C4-2B (cell line): ENCODE measurements at regions not wholly inside any gene's neighbourhood (a gene's known extent, or its start where the extent isn't known, plus 50 kb on each side); places are given as distances from the start of the nearest gene placed in this dataset.

Experiments
- H3K27ac ChIP-seq: fragments of 450-650 bp; 2 replicates; pipeline ENCODE4 v1.5.1; 2017
- ZFX ChIP-seq: fragments of 450-650 bp; IDR thresholded peaks from 2 replicates; pipeline ENCODE4 v1.6.1; 2017
- TF ChIP-seq, protein P1 (sequence below): fragments of 450-650 bp; conservative IDR thresholded peaks from 2 replicates; pipeline ENCODE4 v1.5.1; 2017; ENCODE audit warnings: mild to moderate bottlenecking

DNA sequence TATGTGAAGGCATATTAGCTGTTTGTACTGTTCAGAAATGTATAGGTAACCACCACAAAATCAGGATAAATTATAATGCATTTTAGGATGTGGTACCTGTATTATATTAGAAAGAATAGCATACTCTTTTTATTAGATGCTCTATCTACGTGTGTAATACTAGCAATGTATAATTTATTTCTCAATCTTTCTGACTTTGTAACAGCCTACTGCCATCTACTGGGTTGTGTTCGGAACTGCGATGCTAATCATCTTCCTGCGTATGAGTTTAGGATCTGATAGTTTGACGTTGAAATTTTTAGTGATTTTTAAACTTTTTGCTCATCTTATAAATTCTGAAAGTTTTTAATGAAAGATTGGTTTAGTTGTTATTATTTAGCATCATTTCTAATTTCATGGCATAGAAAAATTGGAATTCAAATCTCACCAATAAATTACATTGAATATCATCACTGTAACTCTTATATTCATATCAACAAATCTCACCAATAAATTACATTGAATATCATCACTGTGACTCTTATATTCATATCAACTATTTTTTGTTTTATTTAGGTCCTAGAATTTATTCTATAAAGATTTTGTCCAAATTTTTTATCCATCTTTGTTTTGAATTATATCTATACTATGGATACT is 322.7 kb upstream of the ZNF717 start:
- TF ChIP-seq ZFX = no peak
- TF ChIP-seq, protein P1, sequence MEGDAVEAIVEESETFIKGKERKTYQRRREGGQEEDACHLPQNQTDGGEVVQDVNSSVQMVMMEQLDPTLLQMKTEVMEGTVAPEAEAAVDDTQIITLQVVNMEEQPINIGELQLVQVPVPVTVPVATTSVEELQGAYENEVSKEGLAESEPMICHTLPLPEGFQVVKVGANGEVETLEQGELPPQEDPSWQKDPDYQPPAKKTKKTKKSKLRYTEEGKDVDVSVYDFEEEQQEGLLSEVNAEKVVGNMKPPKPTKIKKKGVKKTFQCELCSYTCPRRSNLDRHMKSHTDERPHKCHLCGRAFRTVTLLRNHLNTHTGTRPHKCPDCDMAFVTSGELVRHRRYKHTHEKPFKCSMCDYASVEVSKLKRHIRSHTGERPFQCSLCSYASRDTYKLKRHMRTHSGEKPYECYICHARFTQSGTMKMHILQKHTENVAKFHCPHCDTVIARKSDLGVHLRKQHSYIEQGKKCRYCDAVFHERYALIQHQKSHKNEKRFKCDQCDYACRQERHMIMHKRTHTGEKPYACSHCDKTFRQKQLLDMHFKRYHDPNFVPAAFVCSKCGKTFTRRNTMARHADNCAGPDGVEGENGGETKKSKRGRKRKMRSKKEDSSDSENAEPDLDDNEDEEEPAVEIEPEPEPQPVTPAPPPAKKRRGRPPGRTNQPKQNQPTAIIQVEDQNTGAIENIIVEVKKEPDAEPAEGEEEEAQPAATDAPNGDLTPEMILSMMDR = peak; percentile 82
- H3K27ac ChIP-seq = no peak overlapping the region

DNA sequence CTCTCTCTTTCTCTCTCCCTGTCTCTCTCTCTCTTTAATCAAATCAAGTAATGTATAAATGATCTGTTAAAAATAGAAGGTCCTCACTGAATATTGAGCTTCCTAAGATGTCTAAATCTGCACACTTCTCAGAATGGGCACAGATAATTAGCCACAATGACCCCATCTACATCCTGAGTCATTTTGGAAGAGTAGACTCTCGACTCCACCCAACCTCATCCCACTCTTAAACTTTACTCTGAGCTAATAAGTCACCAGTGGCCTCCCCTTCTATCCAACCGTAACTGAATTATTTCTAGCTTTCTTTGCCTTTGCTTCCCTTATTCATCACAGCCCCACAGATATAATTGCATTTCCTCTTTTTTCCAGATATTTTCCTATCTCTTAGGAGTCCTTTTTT is 326.5 kb upstream of the ZNF717 start:
- H3K27ac ChIP-seq = no peak overlapping the region
- TF ChIP-seq, protein P1 = no peak
- no peak for TF ChIP-seq ZFX

DNA sequence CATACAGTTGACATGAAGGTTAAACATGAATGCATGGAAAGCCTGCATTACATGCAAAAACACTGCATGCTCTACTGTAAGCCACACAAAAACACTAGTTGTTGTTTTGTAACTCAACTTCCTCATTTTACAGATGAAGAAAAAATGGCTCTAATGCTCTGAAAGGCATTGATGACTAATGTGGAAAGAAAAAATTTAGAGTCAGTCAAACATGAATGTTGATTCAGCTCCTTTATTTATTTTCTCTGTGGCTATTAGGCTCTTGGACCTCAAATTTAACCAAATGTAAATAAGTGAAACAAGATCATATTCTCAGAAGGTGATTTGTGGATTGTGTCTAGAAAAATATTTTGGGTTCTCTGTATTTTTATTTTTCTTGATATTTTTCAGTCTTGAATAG is 336.7 kb upstream of the ZNF717 start:
- no peak overlapping the region for H3K27ac ChIP-seq
- TF ChIP-seq, protein P1 = no peak
- no peak for TF ChIP-seq ZFX

DNA sequence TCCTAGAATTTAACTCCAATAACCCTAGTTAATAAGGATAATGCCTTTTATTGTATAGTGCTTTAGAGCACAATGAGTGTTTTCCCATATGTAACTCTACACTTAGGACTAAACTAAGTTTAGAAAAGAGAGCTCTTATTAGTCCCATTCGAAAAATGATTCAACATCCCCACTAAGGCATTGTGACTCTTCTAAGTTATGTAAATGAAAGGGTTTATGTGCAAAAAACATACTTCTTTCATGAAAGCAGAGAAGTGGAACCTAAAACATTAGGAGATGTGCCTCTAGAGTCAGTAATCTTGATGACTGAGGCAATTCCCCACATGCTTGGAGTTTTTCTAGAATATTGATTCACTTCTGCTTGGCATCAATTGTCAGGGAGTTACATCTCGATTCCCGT is 344.1 kb upstream of the ZNF717 start:
- no peak for TF ChIP-seq ZFX
- TF ChIP-seq, protein P1 = no peak
- no peak overlapping the region for H3K27ac ChIP-seq

DNA sequence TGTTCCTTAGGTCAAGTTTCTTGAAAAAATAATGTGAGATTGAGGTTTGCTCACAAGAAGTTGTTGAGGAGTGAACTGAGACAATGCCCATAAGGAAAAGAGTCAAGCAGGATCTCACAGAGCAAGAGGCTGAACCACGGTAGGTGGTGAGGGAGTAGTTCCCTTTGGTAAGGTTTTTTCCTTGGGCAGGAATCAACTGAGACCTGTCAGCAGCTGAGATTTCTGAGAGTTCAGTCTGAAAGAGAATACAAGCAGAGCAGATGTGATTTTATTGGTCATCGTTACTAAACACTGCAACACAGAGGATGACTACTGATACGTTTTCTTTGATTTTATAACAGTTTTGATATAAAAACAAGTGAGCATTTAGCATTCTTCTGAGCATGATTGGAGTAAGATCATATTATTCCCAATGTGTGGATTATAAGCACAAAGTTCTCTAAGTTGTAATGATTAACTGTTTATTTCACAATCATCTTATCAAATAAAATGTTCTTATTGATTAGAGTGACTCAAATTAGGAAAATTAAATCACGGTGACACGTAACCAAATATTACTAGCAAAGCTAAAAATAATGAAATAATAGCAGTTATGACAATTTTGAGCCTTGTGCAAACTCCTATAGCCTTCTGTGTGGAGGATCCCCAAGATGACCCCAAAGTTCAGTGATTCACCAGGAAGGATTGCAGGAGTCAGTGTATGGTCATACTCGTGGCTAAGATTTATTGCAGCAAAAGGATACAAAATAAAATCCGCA is 346.2 kb upstream of the ZNF717 start:
- TF ChIP-seq, protein P1 = no peak
- no peak for TF ChIP-seq ZFX
- H3K27ac ChIP-seq = no peak overlapping the region

DNA sequence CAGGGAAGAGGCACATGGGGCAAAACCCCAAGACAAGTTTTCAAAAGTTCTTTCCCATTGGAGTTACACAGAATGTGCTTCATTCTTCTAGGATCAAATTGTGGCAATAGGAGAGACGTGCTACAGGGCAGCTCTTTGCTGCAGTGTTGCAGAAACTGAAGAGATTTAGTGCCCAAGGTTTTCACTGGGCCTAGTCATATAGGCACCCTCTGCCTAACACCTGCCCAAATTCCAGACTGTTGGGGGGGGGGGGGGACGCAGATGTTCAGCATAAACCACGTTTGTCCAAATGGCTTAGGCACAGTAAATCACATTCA is 346.8 kb upstream of the ZNF717 start:
- no peak overlapping the region for H3K27ac ChIP-seq
- TF ChIP-seq, protein P1 = no peak
- no peak for TF ChIP-seq ZFX

DNA sequence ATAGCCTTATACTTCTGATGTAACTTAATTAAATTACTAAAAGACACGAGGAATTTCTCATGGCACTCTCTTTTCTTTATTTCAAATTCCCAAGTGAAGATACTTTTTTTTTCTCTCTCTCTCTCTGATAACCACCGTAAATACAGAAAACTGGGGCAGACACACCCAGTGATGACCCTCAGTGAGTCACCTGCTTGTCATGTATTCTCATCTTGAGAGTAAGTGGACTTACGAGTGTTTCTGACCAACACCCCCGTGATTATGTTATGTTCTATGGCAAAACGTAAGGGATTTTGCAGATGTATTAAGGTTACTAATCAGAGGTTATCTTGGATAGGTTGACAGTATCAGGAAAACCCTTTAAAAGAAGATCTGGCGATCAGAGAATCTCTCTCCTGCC is 348.8 kb upstream of the ZNF717 start:
- TF ChIP-seq, protein P1 = no peak
- TF ChIP-seq ZFX = no peak
- H3K27ac ChIP-seq = no peak overlapping the region
